ENCODE measurements at regions not wholly inside any gene's neighbourhood (a gene's known extent, or its start where the extent isn't known, plus 50 kb on each side); places are given as distances from the start of the nearest gene placed in this dataset.

GRCh38 chrX:149129767-149130166 is 375.3 kb downstream of the IDS start:
- TF ChIP-seq, protein P1, sequence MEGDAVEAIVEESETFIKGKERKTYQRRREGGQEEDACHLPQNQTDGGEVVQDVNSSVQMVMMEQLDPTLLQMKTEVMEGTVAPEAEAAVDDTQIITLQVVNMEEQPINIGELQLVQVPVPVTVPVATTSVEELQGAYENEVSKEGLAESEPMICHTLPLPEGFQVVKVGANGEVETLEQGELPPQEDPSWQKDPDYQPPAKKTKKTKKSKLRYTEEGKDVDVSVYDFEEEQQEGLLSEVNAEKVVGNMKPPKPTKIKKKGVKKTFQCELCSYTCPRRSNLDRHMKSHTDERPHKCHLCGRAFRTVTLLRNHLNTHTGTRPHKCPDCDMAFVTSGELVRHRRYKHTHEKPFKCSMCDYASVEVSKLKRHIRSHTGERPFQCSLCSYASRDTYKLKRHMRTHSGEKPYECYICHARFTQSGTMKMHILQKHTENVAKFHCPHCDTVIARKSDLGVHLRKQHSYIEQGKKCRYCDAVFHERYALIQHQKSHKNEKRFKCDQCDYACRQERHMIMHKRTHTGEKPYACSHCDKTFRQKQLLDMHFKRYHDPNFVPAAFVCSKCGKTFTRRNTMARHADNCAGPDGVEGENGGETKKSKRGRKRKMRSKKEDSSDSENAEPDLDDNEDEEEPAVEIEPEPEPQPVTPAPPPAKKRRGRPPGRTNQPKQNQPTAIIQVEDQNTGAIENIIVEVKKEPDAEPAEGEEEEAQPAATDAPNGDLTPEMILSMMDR (conservative IDR thresholded peaks at IDR 0.05) = no peak
- no peak for TF ChIP-seq EZH2 (IDR thresholded peaks at IDR 0.05; ENCODE audit: low read depth)

All from PC-9 (cell line).